ENCODE measurements at regions not wholly inside any gene's neighbourhood (a gene's known extent, or its start where the extent isn't known, plus 50 kb on each side); places are given as distances from the start of the nearest gene placed in this dataset.
A peak's percentile ranks its signal among the peaks of the same experiment; 100 is the strongest.

GRCh38 chr15:58302832-58303231 lies 129.0 kb upstream of the LIPC start:
- ATAC-seq: no peak
- TF ChIP-seq RARB (CRISPR knock-in tag; IDR thresholded peaks at IDR 0.05): no peak

- TF ChIP-seq ARNTL (CRISPR knock-in tag; IDR thresholded peaks at IDR 0.05; ENCODE audit: borderline replicate concordance, low read depth) (no peak), SNAI2 (CRISPR knock-in tag; IDR thresholded peaks at IDR 0.05) (no peak), ISL1 (CRISPR knock-in tag; IDR thresholded peaks at IDR 0.05) (no peak)
- ATAC-seq: no peak
Measured at GRCh38 chr15:58303236-58303635, 128.6 kb upstream of the LIPC start.

- ATAC-seq: no peak; the same call in 2 of the 3 replicates
- no peak for TF ChIP-seq OSR1 (CRISPR knock-in tag; IDR thresholded peaks at IDR 0.05)
- no peak for TF ChIP-seq ZFP3 (CRISPR knock-in tag; IDR thresholded peaks at IDR 0.05)
- TF ChIP-seq PPARA (CRISPR knock-in tag; IDR thresholded peaks at IDR 0.05; ENCODE audit: borderline replicate concordance): no peak
- no peak for TF ChIP-seq ARNTL (CRISPR knock-in tag; IDR thresholded peaks at IDR 0.05; ENCODE audit: borderline replicate concordance, low read depth)
- TF ChIP-seq TSHZ2 (CRISPR knock-in tag; IDR thresholded peaks at IDR 0.05): peak; percentile 49; the same call in 1 of the 2 replicates
- no peak for TF ChIP-seq ZNF8 (CRISPR knock-in tag; IDR thresholded peaks at IDR 0.05)
- peak; percentile 74; the same call in 1 of the 2 replicates for TF ChIP-seq TCF4 (CRISPR knock-in tag; IDR thresholded peaks at IDR 0.05; ENCODE audit: borderline replicate concordance)
- TF ChIP-seq ZC3H10 (CRISPR knock-in tag; IDR thresholded peaks at IDR 0.05): no peak
- TF ChIP-seq BACH2 (CRISPR knock-in tag; IDR thresholded peaks at IDR 0.05; ENCODE audit: borderline replicate concordance): no peak
- TF ChIP-seq ESRRG (CRISPR knock-in tag; IDR thresholded peaks at IDR 0.05): no peak
- TF ChIP-seq PATZ1 (CRISPR knock-in tag; IDR thresholded peaks at IDR 0.05; ENCODE audit: borderline replicate concordance): no peak
Measured at GRCh38 chr15:58306591-58307312, 125.0 kb upstream of the LIPC start.

- ATAC-seq: no peak
- TF ChIP-seq TCF4 (CRISPR knock-in tag; IDR thresholded peaks at IDR 0.05; ENCODE audit: borderline replicate concordance) (0 out of 2 replicates have a peak, but pooled peaks have one; percentile 19), ZNF565 (CRISPR knock-in tag; conservative IDR thresholded peaks at IDR 0.05; ENCODE audit: low read depth) (no peak)
Measured at GRCh38 chr15:58307313-58307961, 124.4 kb upstream of the LIPC start.

- TF ChIP-seq CREB5 (CRISPR knock-in tag; IDR thresholded peaks at IDR 0.05; ENCODE audit: low read depth) (no peak), TOX (CRISPR knock-in tag; IDR thresholded peaks at IDR 0.05; ENCODE audit: borderline replicate concordance) (no peak), PATZ1 (CRISPR knock-in tag; IDR thresholded peaks at IDR 0.05; ENCODE audit: borderline replicate concordance) (no peak), TCF4 (CRISPR knock-in tag; IDR thresholded peaks at IDR 0.05; ENCODE audit: borderline replicate concordance) (no peak), ZNF8 (CRISPR knock-in tag; IDR thresholded peaks at IDR 0.05) (no peak), GLIS3 (CRISPR knock-in tag; IDR thresholded peaks at IDR 0.05) (no peak), OSR1 (CRISPR knock-in tag; IDR thresholded peaks at IDR 0.05) (no peak)
- no peak for ATAC-seq
Measured at GRCh38 chr15:58308742-58309355, 122.9 kb upstream of the LIPC start.
